CD4-positive, alpha-beta T cell treated with Interleukin-17A for 1 hour (primary cell): ENCODE measurements at regions not wholly inside any gene's neighbourhood (a gene's known extent, or its start where the extent isn't known, plus 50 kb on each side); places are given as distances from the start of the nearest gene placed in this dataset.

ENCODE experiments used
- DNase-seq: peaks from one replicate; pipeline ENCODE4 v3.0.0-alpha.2; 2020

DNA sequence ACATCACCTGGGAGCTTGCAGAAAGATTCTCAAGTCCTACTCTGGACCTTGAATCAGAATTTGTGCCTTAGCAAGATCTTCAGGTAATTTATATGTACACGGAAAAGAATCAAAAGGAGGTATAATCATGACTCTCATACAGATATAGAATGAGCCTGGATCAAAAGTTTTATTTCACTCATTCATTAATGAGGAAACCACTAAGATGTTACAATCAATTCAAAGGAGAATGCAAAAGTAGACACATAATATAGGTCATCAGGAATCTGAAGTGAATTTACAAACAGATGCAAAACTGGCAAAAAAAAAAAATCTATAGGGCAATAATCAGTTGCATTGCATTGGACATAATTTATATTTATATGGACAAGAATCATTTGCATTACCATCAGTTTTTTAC is 195.4 kb upstream of the TLE3 start:
- no peak for DNase-seq

DNA sequence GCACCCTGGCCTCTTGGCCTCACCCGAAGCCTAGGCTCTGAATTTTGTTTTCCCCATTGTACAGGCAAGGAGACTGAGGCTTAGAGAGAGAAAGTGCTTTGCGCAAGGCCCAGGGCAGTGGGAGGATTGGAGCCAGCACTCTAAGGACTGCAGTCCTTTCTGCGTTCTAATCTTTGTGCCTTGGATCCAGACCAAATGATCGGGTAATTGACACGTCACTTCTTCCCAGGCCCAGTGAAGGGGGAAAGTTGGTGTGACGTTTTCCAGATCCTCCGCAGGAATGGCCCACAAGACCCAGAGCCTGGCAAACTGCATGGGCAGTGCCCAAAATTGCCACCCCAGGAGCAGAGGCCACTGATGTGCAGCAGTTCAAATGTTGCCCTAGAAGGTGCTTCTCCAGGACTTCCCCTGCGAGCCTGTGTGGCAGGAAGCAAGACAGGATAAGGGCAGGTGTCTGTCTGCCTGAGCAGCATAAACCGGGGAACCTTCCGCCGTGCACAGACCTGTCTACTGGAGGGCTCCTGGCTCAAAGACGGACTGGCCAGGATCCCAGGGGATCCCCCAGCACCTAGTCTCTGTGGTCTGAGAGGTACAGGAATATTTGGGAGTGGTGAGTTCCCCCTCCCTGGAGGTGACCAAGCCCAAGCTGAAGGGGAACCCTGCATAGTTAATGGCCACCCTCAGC is 194.5 kb upstream of the TLE3 start:
- DNase-seq = no peak

DNA sequence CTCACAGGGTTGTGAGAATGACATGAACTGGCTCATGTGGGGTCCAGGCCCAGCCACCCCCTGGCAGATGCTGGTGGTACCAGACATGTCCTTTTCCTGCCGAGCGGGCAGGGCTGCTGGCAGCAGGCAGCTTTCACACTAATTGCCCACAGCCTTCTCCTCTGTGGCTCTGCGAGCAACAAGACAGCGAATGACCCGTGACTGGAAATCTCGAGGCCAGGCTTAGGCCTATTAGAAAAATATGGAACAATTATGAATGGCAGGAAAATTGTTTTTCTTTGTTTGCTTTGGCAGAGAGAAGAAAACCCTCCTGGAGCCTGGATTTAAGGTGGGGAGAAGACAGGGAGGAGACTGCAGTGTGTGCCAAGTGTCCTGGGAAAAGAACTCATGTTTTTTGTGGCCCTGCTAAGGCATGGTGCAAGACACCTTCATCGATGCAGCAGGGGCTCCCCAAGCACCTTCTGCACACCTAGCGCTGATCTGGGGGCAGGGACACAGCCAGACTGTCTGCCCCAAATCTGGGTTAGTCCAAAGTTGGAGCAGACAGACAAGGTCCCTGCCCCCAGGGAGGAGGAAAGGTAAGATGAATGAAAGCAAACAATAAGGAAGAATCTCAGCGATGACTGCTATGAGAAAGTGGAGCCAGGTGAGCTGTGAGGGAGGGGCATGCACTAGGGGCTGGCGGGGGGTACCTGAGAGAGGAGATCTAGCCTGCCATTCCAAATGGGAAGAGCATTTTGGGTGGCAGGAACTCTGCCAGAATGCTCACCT is 193.8 kb upstream of the TLE3 start:
- DNase-seq = no peak

DNA sequence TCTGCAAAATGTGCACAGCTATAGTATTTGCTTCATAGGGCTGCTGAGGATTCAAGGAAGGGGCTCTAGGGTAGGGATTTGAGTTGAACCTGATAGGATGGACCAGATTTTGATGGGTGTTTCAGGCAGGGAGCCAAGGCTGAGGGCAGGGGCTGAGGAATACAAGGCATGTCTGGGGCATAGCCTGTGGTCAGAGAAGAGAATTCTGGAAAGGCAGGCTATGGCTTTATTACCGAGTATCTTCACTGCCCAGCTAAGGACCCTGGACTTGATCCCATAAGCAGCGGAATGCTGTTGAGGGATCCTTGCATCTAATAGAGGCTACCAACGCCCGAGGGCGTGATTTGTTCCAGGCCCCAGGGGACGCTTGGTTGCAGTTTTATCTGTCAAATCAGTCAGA is 193.0 kb upstream of the TLE3 start:
- DNase-seq = no peak

DNA sequence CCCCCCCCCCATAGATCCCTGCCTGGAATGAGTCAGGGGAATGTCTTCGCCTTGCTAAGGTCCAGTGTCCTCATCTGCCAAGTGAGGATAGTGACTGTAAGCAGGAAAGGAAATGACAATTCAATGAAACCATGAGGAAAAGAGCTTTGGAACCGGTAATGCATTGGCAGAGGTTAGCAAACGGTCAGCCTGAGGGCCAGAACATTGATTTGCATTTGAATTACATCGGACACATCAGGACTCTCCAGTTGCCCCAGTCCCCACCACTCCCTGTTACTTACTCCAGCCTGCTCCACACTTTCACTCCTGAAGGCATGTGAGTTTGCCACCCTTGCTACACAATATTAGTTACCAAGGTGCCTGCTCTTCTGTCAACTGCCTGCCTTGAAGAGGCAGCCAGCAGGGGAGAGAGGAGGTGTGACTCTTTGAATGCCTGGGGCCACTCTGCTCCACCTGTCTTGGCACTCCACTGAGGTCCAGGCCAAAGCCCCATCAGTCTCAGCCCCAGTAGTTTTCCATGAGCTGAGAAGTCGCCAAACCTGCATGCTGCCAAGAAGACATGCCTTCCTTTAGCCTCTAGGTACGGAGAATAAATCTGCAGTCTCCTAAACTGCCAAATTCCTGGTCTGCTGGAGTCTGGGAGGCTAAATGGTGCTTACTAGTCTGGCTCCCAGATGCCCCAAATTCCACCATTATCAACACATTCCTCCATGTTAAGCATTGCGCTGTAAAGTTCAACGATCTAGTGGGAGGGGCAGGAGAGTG is 191.7 kb upstream of the TLE3 start:
- DNase-seq = no peak

DNA sequence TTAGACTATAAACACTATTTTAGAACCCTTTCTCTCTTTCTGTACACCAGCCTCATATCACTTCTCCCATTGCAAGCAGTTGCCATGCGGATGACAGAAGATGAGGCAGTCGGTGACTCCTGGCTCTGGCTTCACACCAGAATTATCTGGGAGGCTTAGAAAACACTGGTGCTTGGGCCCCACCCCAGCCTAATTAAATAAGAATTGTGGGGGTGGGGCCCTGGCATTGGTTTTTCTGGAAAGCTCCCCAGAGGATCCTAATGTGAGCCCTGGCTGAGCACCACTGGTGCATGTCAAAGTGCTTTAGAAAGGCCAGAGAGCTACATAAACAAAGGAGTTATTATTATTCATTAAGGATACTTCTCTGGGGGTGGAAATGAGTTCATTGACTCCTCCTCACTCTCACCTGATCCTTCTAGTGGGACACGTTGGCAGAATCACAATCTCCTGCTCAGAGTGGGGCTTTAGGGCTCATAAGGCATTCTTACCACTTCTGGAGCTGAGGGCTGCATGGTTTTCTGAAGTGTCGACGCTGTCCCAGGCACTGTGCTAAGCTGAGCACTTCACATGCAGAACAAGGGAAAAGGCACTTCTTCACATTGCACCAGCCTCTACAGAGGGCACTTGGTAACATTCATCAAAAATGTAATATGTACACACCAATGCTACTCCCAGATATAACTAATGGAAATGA is 188.5 kb upstream of the TLE3 start:
- DNase-seq = no peak

DNA sequence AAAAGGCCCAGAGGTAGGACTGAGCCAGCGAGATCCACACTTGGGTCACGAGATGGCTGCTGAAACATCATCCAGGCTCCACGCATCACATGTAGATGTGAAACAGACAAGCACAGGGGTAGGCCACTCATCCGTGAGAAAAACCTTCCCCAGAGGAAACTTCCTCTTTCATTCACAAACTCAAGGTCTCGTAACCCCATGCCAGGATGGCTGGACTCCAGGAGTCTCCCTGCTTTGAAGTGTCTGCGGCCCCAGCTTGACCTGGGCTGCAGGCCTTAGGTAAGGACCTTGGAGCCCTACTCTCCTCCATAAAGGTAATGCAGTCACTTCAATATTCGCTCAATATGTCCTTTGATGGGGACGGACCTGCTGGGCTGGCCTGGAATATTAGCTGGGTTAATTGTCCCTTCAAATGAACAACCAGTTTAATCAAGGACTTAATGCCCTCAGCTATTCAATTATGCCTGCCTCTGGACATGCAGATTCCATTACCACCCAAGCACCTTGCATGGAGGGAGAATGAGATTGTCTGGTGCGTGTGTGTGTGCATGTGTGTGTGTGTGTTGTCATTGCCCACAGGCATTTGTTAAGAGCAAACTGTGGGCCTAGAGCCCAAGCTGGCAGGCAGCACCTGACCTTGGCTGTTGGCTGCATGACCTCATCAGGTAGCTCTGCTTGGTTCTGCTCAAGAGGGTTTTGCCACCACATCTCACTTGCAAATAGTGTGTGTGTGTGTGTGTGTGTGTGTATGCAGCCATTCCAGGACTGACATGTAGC is 186.9 kb upstream of the TLE3 start:
- DNase-seq = no peak

DNA sequence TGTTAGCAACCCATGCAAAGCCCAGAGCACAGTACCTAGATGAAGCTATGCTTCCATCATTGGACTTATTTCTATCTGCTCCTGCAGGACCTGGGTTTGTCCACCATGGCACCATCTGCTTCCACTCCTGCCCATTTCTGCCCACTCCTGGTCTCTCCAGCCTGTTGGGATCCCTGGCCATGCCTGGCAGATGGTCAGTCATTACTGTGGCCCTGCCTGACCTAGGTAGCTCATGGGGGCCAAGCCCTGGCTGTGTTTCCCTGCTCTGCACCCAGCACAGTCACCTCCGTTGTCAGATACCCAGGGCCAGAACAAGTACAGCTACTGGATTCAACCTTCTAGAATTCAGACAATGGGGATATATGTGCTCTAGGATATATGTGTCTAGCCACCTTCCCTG is 185.8 kb upstream of the TLE3 start:
- DNase-seq = no peak

DNA sequence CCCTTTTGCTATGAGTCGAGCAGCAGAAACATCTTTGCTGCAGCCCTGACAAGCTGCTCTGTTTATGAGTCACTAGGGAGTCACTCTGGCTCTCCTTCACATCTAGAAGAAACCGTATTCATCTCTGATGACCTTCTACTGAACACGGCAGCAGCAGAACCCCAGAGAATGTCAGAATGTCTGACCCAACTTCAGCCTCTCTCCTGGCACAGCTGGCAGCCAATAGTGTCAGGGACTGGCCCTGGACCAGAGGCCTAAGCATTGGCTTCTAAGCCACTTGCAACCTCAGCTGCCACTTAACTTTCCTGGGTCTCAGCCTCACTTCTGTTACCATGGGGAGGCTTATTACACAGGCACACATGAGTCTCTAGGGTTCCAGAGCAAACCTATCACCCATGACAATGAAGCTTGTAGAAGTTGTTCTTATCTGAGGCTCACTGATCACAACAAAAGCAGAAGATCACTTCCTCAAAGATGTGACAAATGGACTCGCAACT is 184.1 kb upstream of the TLE3 start:
- DNase-seq = no peak

DNA sequence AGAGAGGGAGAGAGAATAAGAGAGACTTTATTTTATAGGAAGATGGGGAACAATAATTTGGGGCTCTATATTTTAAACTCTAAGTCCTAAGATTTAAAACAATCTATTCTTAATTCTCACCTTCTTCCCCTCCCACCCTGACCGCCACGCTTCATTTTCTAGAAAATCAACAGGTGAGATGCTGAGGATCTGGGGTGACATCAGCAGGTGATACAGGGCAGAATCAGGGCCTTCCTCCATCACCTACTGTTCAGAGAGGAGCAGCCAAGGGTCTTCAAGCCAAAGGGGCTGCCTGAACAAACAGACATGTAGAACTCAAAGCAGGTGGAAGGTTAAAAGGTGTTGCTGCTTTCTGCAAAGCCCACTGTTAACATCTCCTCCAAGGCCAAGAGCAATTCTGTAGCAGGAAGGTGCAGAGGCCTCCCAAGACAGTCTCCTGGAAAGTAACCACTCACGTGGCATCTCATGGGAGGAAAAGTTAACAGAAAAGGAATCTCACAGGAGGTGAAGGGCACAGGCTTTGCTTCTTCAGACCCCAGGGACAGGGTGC is 183.6 kb upstream of the TLE3 start:
- DNase-seq = no peak

DNA sequence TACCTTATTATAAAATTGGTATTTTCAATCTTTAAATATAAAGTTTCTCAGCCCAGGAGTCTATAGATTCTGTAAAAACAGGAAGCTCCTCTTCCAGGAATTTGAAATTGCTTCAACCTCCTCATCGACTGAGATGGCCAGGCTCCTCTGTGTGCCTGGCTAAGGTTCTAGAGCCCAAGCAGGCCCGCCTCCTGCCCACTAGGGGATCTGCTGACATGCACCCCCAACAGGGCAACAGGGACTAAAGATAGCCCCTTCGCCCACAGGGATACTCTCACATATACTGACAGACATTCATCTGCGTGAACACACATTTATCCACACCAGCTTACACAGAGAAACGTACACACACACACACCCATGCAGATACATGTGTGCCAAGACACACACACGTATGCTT is 183.1 kb upstream of the TLE3 start:
- no peak for DNase-seq

DNA sequence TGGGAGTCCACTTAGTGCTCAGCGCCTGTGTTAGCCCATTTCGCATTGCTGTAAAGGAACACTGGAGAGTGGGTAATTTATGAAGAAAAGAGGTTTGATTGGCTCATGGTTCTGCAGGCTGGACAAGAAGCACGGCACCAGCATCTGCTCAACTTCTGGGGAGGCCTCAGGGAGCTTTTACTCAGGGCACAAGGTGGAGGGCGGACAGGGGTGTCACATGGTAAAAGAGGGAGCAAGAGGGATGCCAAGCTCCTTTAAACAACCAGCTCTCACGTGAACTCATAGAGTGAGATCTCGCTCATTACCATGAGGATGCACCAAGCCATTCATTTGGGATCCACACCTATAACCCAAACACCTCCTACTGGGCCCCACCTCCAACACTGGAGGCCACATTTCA is 181.4 kb upstream of the TLE3 start:
- no peak for DNase-seq

DNA sequence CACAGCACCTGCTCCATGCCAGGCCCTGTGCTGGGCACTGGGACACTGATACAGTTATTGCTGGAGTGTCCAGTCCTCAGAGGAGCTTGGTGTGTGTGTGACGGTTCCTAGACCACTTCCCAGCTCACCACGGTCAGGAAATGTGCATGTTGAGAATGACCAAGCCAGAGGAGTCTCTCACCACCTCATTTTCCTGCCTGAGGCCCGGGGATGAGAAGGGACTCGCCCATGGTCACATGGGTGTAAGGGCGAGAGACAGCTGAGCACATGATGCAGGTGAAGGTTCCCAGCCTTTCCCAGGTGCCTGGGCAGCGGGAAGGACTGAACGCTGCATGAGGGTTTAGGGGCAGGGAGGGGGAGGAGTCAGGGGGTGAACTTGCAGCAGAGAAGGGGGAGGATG is 180.9 kb upstream of the TLE3 start:
- no peak for DNase-seq

DNA sequence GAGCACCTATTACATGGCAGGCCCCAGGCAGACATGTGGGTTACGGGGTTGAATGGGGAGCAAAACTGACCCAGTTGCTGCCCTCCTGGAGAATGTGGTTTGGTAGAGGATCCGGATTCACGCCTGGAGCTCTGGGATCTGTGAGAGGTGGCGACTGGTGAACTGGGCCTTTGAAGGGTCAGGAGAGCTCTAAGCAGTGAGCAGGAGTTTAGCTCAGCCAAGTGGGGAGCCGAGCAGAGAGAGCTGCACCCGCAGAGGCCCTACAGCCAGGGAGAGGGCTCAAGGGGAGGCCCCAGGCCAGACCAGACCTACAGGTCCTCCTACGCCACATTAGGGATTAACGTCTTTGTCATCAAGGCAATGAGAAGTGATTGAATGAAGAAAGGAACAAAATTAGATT is 179.8 kb upstream of the TLE3 start:
- DNase-seq = no peak

DNA sequence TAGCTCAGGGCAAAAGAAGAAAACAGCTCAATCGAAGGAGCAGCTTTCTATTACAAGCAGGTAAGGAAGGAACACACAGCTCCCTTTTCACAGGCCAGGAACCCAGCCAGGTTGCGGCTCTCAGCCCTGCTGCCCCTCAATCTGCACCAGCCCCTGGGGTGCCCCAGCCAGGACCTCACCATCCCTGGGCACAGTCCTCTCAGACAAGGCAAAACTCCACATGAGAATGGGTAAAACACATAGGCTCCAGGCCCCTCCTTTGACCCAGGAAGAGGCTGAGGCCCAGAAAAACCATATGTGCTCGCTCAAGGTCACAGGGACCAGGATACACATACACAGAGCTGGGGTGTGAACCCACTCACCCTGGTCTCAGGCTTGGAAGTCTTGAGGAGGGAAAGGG is 178.7 kb upstream of the TLE3 start:
- no peak for DNase-seq

DNA sequence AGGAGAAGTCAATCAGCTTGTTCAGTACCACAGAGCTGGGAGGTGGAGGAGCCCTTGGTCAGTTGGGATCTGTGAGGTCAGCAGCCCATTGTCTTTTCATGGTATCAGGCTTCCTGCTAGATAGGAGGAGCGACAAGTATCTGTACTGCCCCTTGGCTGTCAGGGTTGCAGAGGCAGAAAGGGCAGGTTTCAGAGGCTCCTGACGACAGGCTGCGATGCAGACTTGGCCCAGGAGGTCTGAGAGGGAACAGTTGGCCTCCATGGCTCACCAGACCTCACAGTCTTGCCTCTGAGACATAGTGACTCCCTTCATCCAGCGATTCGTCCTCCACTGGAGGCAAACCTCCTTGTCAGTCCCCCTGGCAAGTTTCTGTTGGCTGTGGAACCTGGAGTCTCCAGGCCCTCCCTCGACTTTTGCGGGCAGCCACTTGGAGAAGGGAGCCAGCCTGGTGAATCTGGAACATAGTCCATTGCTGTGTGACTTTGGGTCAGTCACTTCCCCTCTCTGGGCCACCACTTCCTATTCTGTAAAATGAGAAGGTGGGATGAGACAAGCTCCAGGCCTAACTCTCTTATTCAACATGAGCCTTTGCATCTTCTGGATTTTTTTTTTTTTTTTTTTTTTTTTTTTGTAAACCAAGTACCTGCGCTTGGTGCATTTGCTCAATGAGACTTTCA is 177.9 kb upstream of the TLE3 start:
- DNase-seq = no peak

DNA sequence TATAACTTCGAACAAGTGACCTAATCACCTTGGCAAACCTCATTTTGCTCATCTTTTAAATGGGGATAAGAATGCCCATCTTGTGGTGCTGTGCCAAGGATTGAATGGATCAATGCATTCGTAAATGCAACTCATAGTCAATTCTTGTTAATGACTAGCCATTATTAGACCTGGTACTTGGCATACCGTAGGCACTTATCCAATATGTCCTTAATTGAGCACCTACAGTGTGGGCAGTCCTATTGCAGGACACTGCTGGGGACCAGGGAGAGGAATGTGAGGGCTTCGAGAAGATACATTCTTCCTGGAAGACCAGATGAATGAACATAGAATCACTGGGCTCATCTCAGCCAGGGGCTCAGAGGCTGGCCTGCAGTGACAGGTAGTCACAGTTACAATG is 177.2 kb upstream of the TLE3 start:
- no peak for DNase-seq

DNA sequence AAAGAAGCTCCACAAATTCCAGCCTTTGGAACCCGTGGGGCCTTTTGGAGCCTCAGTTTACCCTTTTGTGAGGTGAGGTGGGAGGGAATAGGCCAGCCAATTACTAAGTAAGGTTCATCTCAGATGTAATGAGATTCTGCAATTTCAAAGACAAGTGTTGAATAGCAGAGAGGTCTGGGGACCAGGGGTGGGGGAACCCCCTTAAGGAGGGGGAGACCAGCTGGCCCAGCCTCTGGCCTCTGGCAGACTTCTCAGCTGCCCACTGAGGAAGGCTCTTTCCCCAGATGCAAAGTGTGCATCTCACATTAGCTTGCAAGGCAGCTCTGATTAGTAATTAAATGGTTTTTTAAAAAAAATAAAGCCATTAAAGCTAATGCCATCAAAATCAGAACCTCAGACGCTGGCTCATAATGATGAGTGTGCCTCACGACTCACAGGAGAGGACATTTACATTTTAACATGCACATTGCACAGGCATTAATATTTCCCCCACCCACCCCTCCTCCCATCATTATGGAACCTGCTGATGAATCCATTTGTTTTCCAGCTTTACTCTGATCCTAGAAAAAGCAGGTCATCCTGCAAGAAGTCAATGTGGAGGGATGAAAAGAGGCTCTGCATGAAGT is 176.7 kb upstream of the TLE3 start:
- DNase-seq = no peak

DNA sequence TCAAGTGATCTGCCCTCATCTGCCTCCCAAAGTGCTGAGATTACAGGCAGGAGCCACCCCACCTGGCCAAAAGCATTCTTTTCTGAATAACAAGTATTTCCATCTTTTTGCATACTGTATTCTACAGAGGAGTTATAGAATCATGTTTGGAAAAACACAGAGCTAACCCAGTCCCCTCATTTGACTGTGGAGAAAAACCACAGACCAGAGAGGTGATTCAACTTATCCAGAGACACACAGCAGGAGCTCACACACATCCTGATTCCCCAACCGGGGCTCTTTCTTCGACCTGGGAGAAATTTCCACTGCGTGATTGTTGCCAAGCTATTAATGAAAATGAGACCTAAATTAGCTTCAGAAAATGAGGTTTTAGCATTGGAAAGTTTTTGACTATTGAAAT is 176.1 kb upstream of the TLE3 start:
- DNase-seq = no peak

DNA sequence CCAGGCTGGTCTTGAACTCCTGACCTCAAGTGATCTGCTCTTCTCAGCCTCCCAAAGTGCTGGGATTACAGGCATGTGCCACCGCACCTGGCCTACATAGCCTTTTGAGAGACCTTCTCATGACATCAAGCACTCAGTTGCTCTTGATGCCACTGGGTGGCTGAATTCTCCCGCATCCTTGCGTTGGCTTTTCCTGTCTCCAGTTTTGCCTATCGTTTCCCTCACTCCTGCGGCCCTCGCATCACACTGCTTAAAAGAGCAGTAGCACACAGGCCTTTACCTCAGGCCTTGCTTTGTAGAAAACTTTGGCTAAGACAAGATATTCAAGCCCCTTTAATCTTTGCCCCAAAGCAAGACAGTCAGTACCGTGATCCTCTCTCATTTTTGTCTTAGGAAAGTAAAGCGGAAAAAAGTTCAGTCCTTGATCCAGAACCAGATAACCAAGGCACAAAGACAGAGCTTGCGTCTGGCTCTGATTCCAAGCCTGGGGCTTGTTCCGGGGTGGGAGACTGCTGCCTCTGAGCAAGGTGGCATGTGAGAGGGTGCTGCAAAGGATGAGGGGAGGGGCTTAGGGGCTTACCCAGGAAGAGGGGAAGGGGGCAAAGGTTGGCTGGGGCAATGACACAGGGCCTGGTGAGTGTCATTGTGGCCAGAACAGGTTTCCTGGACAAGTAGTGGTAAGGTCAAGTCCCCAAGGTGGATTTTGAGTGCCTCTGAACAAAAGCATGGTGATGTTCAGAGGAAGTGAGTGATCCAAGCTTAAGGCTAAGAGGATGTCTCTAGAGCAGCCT is 175.0 kb upstream of the TLE3 start:
- no peak for DNase-seq
